Muscle layer of duodenum (tissue), 2 donors: ENCODE measurements at regions not wholly inside any gene's neighbourhood (a gene's known extent, or its start where the extent isn't known, plus 50 kb on each side); places are given as distances from the start of the nearest gene placed in this dataset.

Experiments
- H3K27ac ChIP-seq: one replicate; pipeline ENCODE4 v1.7.0; 2013; ENCODE audit warnings: mild to moderate bottlenecking, low read length
- H3K27me3 ChIP-seq: one replicate; pipeline ENCODE4 v1.7.0; 2013; ENCODE audit warnings: low read depth, mild to moderate bottlenecking, control low read depth, low read length
- H3K36me3 ChIP-seq, 2 donors: one replicate each; pipeline ENCODE4 v1.7.0; 2013; ENCODE audit warnings: low read length in 2 of 2, control low read depth in 1 of 2, mild to moderate bottlenecking in 1 of 2; ENCODE audit not compliant: insufficient read depth in 2 of 2, control insufficient read depth in 1 of 2
- H3K4me1 ChIP-seq, 2 donors: one replicate each; pipeline ENCODE4 v1.7.0; 2013; ENCODE audit warnings: low read length in 2 of 2, mild to moderate bottlenecking in 2 of 2, control low read depth in 1 of 2, moderate library complexity in 1 of 2; ENCODE audit not compliant: insufficient read depth in 2 of 2, control insufficient read depth in 1 of 2
- H3K4me3 ChIP-seq, 2 donors: one replicate each; pipeline ENCODE4 v1.7.0; 2013; ENCODE audit warnings: low read length in 2 of 2, low read depth in 1 of 2, mild to moderate bottlenecking in 1 of 2
- H3K9me3 ChIP-seq, 2 donors: one replicate each; pipeline ENCODE4 v1.7.0; 2013; ENCODE audit warnings: low read length in 2 of 2, control low read depth in 1 of 2, mild to moderate bottlenecking in 1 of 2; ENCODE audit not compliant: control insufficient read depth in 1 of 2
- donor health status: healthy.

- Histone ChIP-seq H3K36me3 (no peaks in the 10 kb centered on the region), H3K4me3 (no peak overlapping the region), H3K27me3 (no peaks in the 10 kb centered on the region), H3K4me1 (peaks cover 0 to 5% of the 10 kb centered on the region in 2 donors), H3K27ac (no peak overlapping the region), H3K9me3 (no peaks in the 10 kb centered on the region)
These were observed 316.8 kb upstream of the CAMK1G start for GRCh38 chr1:209266590-209267205.

- Histone ChIP-seq H3K36me3 (no peaks in the 10 kb centered on the region), H3K4me1 (peaks cover 0 to 5% of the 10 kb centered on the region in 2 donors), H3K27me3 (no peaks in the 10 kb centered on the region), H3K4me3 (no peak overlapping the region), H3K9me3 (no peaks in the 10 kb centered on the region), H3K27ac (no peak overlapping the region)
These were observed 315.5 kb upstream of the CAMK1G start for GRCh38 chr1:209267968-209268367.

- Histone ChIP-seq H3K4me1 (peaks cover 0 to 5% of the 10 kb centered on the region in 2 donors), H3K27ac (no peak overlapping the region), H3K27me3 (no peaks in the 10 kb centered on the region), H3K36me3 (no peaks in the 10 kb centered on the region), H3K4me3 (no peak overlapping the region), H3K9me3 (no peaks in the 10 kb centered on the region)
These were observed 315.0 kb upstream of the CAMK1G start for GRCh38 chr1:209268479-209268878.

- no peak overlapping the region for H3K4me3 ChIP-seq
- no peaks in the 10 kb centered on the region for H3K9me3 ChIP-seq
- H3K27me3 ChIP-seq, result no peaks in the 10 kb centered on the region
- no peaks in the 10 kb centered on the region for H3K36me3 ChIP-seq
- no peaks in the 10 kb centered on the region for H3K4me1 ChIP-seq
- H3K27ac ChIP-seq, result no peak overlapping the region
These were observed 307.2 kb upstream of the CAMK1G start for GRCh38 chr1:209276321-209276720.

GRCh38 chr1:209277662-209278061, 305.9 kb upstream of the CAMK1G start:
- Histone ChIP-seq H3K4me3 (no peak overlapping the region), H3K27me3 (no peaks in the 10 kb centered on the region), H3K9me3 (no peaks in the 10 kb centered on the region), H3K27ac (no peak overlapping the region), H3K36me3 (no peaks in the 10 kb centered on the region), H3K4me1 (no peaks in the 10 kb centered on the region)

GRCh38 chr1:209291715-209292114, 291.8 kb upstream of the CAMK1G start:
- no peak overlapping the region for H3K4me3 ChIP-seq
- peaks cover 0 to 12% of the 10 kb centered on the region in 2 donors for H3K4me1 ChIP-seq
- H3K9me3 ChIP-seq, result no peaks in the 10 kb centered on the region
- H3K36me3 ChIP-seq, result no peaks in the 10 kb centered on the region
- H3K27me3 ChIP-seq, result no peaks in the 10 kb centered on the region
- no peak overlapping the region for H3K27ac ChIP-seq

GRCh38 chr1:209302779-209303568, 280.5 kb upstream of the CAMK1G start:
- Histone ChIP-seq H3K4me3 (no peak overlapping the region), H3K27ac (no peak overlapping the region), H3K4me1 (no peaks in the 10 kb centered on the region), H3K9me3 (no peaks in the 10 kb centered on the region), H3K27me3 (peaks cover 5% of the 10 kb centered on the region), H3K36me3 (no peaks in the 10 kb centered on the region)

- peaks cover 5% of the 10 kb centered on the region for H3K27me3 ChIP-seq
- H3K4me1 ChIP-seq, result no peaks in the 10 kb centered on the region
- no peak overlapping the region for H3K4me3 ChIP-seq
- H3K36me3 ChIP-seq, result no peaks in the 10 kb centered on the region
- H3K9me3 ChIP-seq, result no peaks in the 10 kb centered on the region
- no peak overlapping the region for H3K27ac ChIP-seq
These were observed 279.3 kb upstream of the CAMK1G start for GRCh38 chr1:209304166-209304565.

GRCh38 chr1:209305221-209305954, 278.1 kb upstream of the CAMK1G start:
- H3K36me3 ChIP-seq, result no peaks in the 10 kb centered on the region
- H3K4me3 ChIP-seq, result no peak overlapping the region
- no peaks in the 10 kb centered on the region for H3K4me1 ChIP-seq
- H3K9me3 ChIP-seq, result no peaks in the 10 kb centered on the region
- peaks cover 5% of the 10 kb centered on the region for H3K27me3 ChIP-seq
- H3K27ac ChIP-seq, result no peak overlapping the region

- no peak overlapping the region for H3K4me3 ChIP-seq
These were observed 275.7 kb upstream of the CAMK1G start for GRCh38 chr1:209307846-209308245.

GRCh38 chr1:209309198-209309597, 274.3 kb upstream of the CAMK1G start:
- no peaks in the 10 kb centered on the region for H3K36me3 ChIP-seq
- H3K27me3 ChIP-seq, result peaks cover 5% of the 10 kb centered on the region
- no peak overlapping the region for H3K4me3 ChIP-seq
- H3K4me1 ChIP-seq, result no peaks in the 10 kb centered on the region
- H3K27ac ChIP-seq, result no peak overlapping the region
- H3K9me3 ChIP-seq, result no peaks in the 10 kb centered on the region

More at GRCh38 chr1:209307846-209308245, 275.7 kb upstream of the CAMK1G start:
- H3K9me3 ChIP-seq, result no peaks in the 10 kb centered on the region
- H3K4me1 ChIP-seq, result no peaks in the 10 kb centered on the region
- H3K27me3 ChIP-seq, result peaks cover 5% of the 10 kb centered on the region
- H3K36me3 ChIP-seq, result no peaks in the 10 kb centered on the region
- no peak overlapping the region for H3K27ac ChIP-seq
